ENCODE measurements at regions not wholly inside any gene's neighbourhood (a gene's known extent, or its start where the extent isn't known, plus 50 kb on each side); places are given as distances from the start of the nearest gene placed in this dataset.

- no peak for TF ChIP-seq PBX2 (CRISPR knock-in tag; IDR thresholded peaks at IDR 0.05; ENCODE audit: low read depth)
- TF ChIP-seq PBX2 (tag; conservative IDR thresholded peaks at IDR 0.05; ENCODE audit: low read depth), result no peak
Observed at GRCh38 chrX:981791-982626, 230.4 kb downstream of the CRLF2 start (continued).

DNA sequence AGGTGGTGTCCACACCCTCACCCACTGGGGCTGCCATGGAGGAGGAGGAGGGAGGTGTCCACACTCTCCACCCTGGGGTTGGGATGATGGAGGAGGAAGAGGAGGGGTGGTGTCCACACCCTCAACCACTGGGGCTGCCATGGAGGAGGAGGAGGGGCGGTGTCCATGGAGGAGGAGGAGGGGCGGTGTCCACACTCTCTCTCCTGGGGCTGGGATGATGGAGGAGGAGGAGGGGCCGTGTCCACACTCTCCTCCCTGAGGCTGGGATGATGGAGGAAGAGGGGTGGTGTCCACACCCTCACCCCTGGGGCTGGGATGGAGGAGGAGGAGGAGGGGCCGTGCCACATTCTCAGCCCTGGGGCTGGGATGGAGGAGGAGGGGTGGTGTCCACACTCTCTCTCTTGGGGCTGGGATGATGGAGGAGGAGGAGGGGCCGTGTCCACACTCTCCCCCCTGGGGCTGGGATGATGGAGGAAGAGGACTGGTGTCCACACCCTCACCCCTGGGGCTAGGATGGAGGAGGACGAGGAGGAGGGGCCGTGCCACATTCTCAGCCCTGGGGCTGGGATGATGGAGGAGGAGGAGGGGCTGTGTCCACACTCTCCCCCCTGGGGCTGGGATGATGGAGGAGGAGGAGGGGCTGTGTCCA, 231.7 kb downstream of the CRLF2 start:
- POLR2A ChIA-PET, result no interaction called here
- no peak overlapping the region for H2AFZ ChIP-seq (ENCODE audit: low read depth, low read length)
- H3K9me1 ChIP-seq (ENCODE audit: control insufficient read depth, insufficient read depth, low read length), result no peaks in the 10 kb centered on the region
- CTCF ChIA-PET (ENCODE audit: low intra/inter-chr PET ratio), result no interaction called here
- FAIRE-seq (no peak), DNase-seq (ENCODE audit: extremely low read depth in 1 of 4, low spot score in 3 of 4) (no peak), ATAC-seq (no peak)
- no peak overlapping the region for H3K4me2 ChIP-seq (ENCODE audit: insufficient read depth, low read length)
- no TSS peak for BruUV-seq (replicated peaks)
- H4K20me1 ChIP-seq (replicated peaks; ENCODE audit: control insufficient read depth, insufficient read depth, low read length), result no peaks in the 10 kb centered on the region
- no peak overlapping the region for H3K9ac ChIP-seq (ENCODE audit: insufficient read depth in 1 of 2, low read depth in 2 of 2, low read length in 2 of 2)
- in situ Hi-C loops (cut with MboI), result no loop called here
- intact Hi-C loops (cut with micrococcal nuclease), result no loop called here
- H3K36me3 ChIP-seq (ENCODE audit: control insufficient read depth, insufficient read depth, low read length), result no peaks in the 10 kb centered on the region
- H3K27me3 ChIP-seq (ENCODE audit: control insufficient read depth in 2 of 2, insufficient read depth in 2 of 2, low read length in 2 of 2), result peaks cover 4 to 18% of the 10 kb centered on the region in 2 experiments; a peak in 3 of 5 replicates
- WGBS (ENCODE audit: insufficient coverage, low coverage, missing lambda C conversion rate), result no CpG with 5 or more reads among the region's 7 CpGs
- H3K27ac ChIP-seq (ENCODE audit: extremely low read depth, low read depth, low read length), result no peak overlapping the region
- no peaks in the 10 kb centered on the region for H3K4me1 ChIP-seq (replicated peaks in 1 of 2; ENCODE audit: control insufficient read depth in 2 of 2, insufficient read depth in 2 of 2, low read length in 2 of 2)
- no peaks in the 10 kb centered on the region for H3K9me3 ChIP-seq (replicated peaks; ENCODE audit: control insufficient read depth, insufficient read depth, low read depth, low read length)
- no peak overlapping the region for H3K4me3 ChIP-seq
- no peaks in the 10 kb centered on the region for H3K79me2 ChIP-seq (ENCODE audit: control insufficient read depth, insufficient read depth, low read length)
- TF ChIP-seq ZNF780A (CRISPR knock-in tag; IDR thresholded peaks at IDR 0.05), result no peak
- no peak for TF ChIP-seq SIN3B (IDR thresholded peaks at IDR 0.05; ENCODE audit: low read depth)
- no peak for TF ChIP-seq IFI16 (CRISPR knock-in tag; IDR thresholded peaks at IDR 0.05)
- TF ChIP-seq ZNF518B (CRISPR knock-in tag; IDR thresholded peaks at IDR 0.05), result no peak
- no peak for TF ChIP-seq E2F8 (IDR thresholded peaks at IDR 0.05; ENCODE audit: low read depth, partially characterized antibody)
- no peak for TF ChIP-seq HMG20A (CRISPR knock-in tag; conservative IDR thresholded peaks at IDR 0.05)
- no peak for TF ChIP-seq GATA2 (CRISPR knock-in tag; IDR thresholded peaks at IDR 0.05)
- no peak for TF ChIP-seq CCAR2 (IDR thresholded peaks at IDR 0.05; ENCODE audit: low read depth, low read length)
- no peak for TF ChIP-seq ZNF75A (CRISPR knock-in tag; IDR thresholded peaks at IDR 0.05)
